ENCODE measurements at regions not wholly inside any gene's neighbourhood (a gene's known extent, or its start where the extent isn't known, plus 50 kb on each side); places are given as distances from the start of the nearest gene placed in this dataset.

DNA sequence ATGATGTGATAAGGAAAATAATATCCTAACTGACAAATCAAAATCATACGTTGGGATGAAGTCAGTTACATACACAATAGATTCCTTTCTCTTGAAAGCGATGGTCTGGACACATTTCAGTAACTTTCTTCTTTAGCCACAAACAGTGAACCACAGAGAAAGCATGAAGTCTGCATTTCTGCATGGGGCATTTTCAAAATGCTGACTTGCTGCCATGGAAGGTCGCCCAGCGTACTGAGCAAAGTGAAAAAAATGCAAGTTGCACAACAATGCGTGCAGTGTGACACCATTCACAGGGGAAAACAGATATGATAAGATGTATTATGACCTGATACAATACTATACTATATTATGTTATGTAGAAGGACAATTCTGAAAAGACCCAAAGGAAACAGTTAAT lies 146.3 kb downstream of the SNX18 start:
- TF ChIP-seq, protein P1, sequence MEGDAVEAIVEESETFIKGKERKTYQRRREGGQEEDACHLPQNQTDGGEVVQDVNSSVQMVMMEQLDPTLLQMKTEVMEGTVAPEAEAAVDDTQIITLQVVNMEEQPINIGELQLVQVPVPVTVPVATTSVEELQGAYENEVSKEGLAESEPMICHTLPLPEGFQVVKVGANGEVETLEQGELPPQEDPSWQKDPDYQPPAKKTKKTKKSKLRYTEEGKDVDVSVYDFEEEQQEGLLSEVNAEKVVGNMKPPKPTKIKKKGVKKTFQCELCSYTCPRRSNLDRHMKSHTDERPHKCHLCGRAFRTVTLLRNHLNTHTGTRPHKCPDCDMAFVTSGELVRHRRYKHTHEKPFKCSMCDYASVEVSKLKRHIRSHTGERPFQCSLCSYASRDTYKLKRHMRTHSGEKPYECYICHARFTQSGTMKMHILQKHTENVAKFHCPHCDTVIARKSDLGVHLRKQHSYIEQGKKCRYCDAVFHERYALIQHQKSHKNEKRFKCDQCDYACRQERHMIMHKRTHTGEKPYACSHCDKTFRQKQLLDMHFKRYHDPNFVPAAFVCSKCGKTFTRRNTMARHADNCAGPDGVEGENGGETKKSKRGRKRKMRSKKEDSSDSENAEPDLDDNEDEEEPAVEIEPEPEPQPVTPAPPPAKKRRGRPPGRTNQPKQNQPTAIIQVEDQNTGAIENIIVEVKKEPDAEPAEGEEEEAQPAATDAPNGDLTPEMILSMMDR (IDR thresholded peaks at IDR 0.05): no peak
- TF ChIP-seq POLR2A (IDR thresholded peaks at IDR 0.05): no peak

Measured in right lobe of liver (tissue), 4 donors.